ENCODE measurements at regions not wholly inside any gene's neighbourhood (a gene's known extent, or its start where the extent isn't known, plus 50 kb on each side); places are given as distances from the start of the nearest gene placed in this dataset.

DNA sequence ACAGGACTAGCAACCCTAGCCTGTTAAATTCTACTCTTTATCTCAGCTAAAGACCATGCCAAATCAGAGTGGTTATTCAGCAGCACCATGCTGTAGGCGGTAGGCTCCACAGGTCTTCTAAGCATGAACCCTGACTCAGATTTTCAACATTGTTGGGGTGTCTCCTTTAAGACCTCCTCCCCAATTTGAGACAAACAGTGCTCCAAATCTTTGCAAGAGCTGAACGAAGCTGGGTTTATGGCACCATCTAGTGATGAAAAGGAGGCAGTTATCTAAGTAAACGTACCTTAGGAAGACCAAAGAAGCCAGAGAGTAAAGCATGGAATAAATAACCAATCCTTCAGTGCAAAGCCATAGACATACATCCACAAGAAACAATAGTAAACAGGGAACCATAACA, 334.5 kb upstream of the SLC7A11 start:
- DNase-seq (ENCODE audit: low read depth), result peak; percentile 80
- TF ChIP-seq, protein P1, sequence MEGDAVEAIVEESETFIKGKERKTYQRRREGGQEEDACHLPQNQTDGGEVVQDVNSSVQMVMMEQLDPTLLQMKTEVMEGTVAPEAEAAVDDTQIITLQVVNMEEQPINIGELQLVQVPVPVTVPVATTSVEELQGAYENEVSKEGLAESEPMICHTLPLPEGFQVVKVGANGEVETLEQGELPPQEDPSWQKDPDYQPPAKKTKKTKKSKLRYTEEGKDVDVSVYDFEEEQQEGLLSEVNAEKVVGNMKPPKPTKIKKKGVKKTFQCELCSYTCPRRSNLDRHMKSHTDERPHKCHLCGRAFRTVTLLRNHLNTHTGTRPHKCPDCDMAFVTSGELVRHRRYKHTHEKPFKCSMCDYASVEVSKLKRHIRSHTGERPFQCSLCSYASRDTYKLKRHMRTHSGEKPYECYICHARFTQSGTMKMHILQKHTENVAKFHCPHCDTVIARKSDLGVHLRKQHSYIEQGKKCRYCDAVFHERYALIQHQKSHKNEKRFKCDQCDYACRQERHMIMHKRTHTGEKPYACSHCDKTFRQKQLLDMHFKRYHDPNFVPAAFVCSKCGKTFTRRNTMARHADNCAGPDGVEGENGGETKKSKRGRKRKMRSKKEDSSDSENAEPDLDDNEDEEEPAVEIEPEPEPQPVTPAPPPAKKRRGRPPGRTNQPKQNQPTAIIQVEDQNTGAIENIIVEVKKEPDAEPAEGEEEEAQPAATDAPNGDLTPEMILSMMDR (conservative IDR thresholded peaks at IDR 0.05; ENCODE audit: low read depth, low read length), result peak; percentile 71

DNA sequence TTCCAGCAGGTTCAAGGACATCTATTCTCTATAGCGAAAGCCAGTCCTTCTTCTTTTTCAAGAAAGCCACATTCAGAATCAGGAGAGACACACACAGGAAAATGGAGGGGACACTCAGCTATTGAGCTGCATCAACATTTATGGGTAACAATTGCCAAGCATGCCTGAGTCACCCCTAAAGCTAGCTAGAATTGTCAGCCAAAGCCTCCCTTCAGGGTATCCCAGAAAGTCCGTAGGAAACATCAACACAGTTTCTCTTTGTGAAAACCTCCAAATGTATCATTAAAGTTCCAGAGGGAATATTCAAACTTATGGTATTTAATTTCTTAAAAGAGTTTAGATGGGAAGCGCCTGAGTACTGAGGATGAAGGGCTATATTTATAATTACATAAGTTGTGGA, 331.1 kb upstream of the SLC7A11 start:
- DNase-seq (ENCODE audit: low read depth), result no peak
- H3K4me3 ChIP-seq (ENCODE audit: low read depth, low read length), result no peak overlapping the region
- TF ChIP-seq, protein P1 (conservative IDR thresholded peaks at IDR 0.05; ENCODE audit: low read depth, low read length), result no peak

More for the DNA sequence above, 334.5 kb upstream of the SLC7A11 start:
- no peak overlapping the region for H3K4me3 ChIP-seq (ENCODE audit: low read depth, low read length)

GRCh38 chr4:138572007-138572406, 329.9 kb upstream of the SLC7A11 start:
- TF ChIP-seq, protein P1 (conservative IDR thresholded peaks at IDR 0.05; ENCODE audit: low read depth, low read length), result no peak
- no peak for DNase-seq (ENCODE audit: low read depth)
- no peak overlapping the region for H3K4me3 ChIP-seq (ENCODE audit: low read depth, low read length)

GRCh38 chr4:138567696-138568095, 325.5 kb upstream of the SLC7A11 start:
- TF ChIP-seq, protein P1 (conservative IDR thresholded peaks at IDR 0.05; ENCODE audit: low read depth, low read length), result no peak
- no peak overlapping the region for H3K4me3 ChIP-seq (ENCODE audit: low read depth, low read length)
- DNase-seq (ENCODE audit: low read depth), result peak; percentile 76

- H3K4me3 ChIP-seq (ENCODE audit: low read depth, low read length), result no peak overlapping the region
- TF ChIP-seq, protein P1 (conservative IDR thresholded peaks at IDR 0.05; ENCODE audit: low read depth, low read length), result no peak
- DNase-seq (ENCODE audit: low read depth), result no peak
These were observed 323.4 kb upstream of the SLC7A11 start for GRCh38 chr4:138565576-138565975.

- TF ChIP-seq, protein P1 (conservative IDR thresholded peaks at IDR 0.05; ENCODE audit: low read depth, low read length), result no peak
- DNase-seq (ENCODE audit: low read depth), result peak; percentile 75
- no peak overlapping the region for H3K4me3 ChIP-seq (ENCODE audit: low read depth, low read length)
These were observed 320.4 kb upstream of the SLC7A11 start for GRCh38 chr4:138562544-138562991.

GRCh38 chr4:138561906-138562305, 319.8 kb upstream of the SLC7A11 start:
- H3K4me3 ChIP-seq (ENCODE audit: low read depth, low read length), result no peak overlapping the region
- DNase-seq (ENCODE audit: low read depth), result no peak
- TF ChIP-seq, protein P1 (conservative IDR thresholded peaks at IDR 0.05; ENCODE audit: low read depth, low read length), result no peak

Measured in choroid plexus epithelial cell (primary cell).